Endodermal cell (in vitro differentiated cells): ENCODE measurements at regions not wholly inside any gene's neighbourhood (a gene's known extent, or its start where the extent isn't known, plus 50 kb on each side); places are given as distances from the start of the nearest gene placed in this dataset.

Experiments
- DNase-seq: peaks from one replicate; pipeline ENCODE4 v3.0.0-alpha.2; 2017
- H3K27ac ChIP-seq: 2 replicates; pipeline ENCODE4 v1.5.1; 2013; ENCODE audit warnings: mild to moderate bottlenecking, low read depth, low read length, moderate library complexity
- H3K27me3 ChIP-seq: 2 replicates; pipeline ENCODE4 v1.6.1; 2013; ENCODE audit warnings: mild to moderate bottlenecking, low read length, moderate library complexity; ENCODE audit not compliant: insufficient read depth, control insufficient read depth, poor library complexity, severe bottlenecking
- H3K36me3 ChIP-seq: 2 replicates; pipeline ENCODE4 v1.7.0; 2013; ENCODE audit warnings: mild to moderate bottlenecking, low read length, moderate library complexity; ENCODE audit not compliant: control insufficient read depth, insufficient read depth
- H3K4me1 ChIP-seq: one replicate; pipeline ENCODE4 v1.7.0; 2013; ENCODE audit warnings: low read length; ENCODE audit not compliant: control insufficient read depth, insufficient read depth
- H3K4me3 ChIP-seq: 2 replicates; pipeline ENCODE4 v1.5.1; 2013; ENCODE audit warnings: mild to moderate bottlenecking, low read length, moderate library complexity
- H3K9ac ChIP-seq: 2 replicates; pipeline ENCODE4 v1.6.1; 2013; ENCODE audit warnings: mild to moderate bottlenecking, low read length, moderate library complexity; ENCODE audit not compliant: poor library complexity, severe bottlenecking; ENCODE audit errors: extremely low read depth
- H3K9me3 ChIP-seq: 2 replicates; pipeline ENCODE4 v1.6.1; 2013; ENCODE audit warnings: mild to moderate bottlenecking, low read length, moderate library complexity; ENCODE audit not compliant: control insufficient read depth
- H3K27ac Mint-ChIP-seq: 2 replicates; pipeline ENCODE4 v1.8.0; 2020; ENCODE audit warnings: mixed read lengths
- H3K27me3 Mint-ChIP-seq: 2 replicates; pipeline ENCODE4 v1.8.0; 2021; ENCODE audit warnings: mild to moderate bottlenecking, mixed read lengths; ENCODE audit not compliant: insufficient read depth
- H3K36me3 Mint-ChIP-seq: 2 replicates; pipeline ENCODE4 v1.8.0; 2020; ENCODE audit warnings: low read depth, mixed read lengths
- H3K4me1 Mint-ChIP-seq: 2 replicates; pipeline ENCODE4 v1.8.0; 2020; ENCODE audit warnings: mixed read lengths
- H3K4me3 Mint-ChIP-seq: 2 replicates; pipeline ENCODE4 v1.8.0; 2020; ENCODE audit warnings: mild to moderate bottlenecking, moderate library complexity, mixed read lengths
- H3K9me3 Mint-ChIP-seq: 2 replicates; pipeline ENCODE4 v1.8.0; 2020; ENCODE audit warnings: mild to moderate bottlenecking, mixed read lengths
- CTCF ChIP-seq: fragments of 200-600 bp; sonication (generic); conservative IDR thresholded peaks from 2 replicates; pipeline ENCODE4 v1.5.0; 2021; ENCODE audit warnings: antibody characterized with exemption, mild to moderate bottlenecking
- WGBS, 2 experiments: methylation state at CpG; one replicate each; pipeline versions ENCODE4 v1.1.5 to v1.1.7; 2013; ENCODE audit warnings: missing lambda C conversion rate in 2 of 2, mixed read lengths in 1 of 2; ENCODE audit not compliant: insufficient coverage in 1 of 2, insufficient read length in 1 of 2; 5-methylcytosine and 5-hydroxymethylcytosine counted together

DNA sequence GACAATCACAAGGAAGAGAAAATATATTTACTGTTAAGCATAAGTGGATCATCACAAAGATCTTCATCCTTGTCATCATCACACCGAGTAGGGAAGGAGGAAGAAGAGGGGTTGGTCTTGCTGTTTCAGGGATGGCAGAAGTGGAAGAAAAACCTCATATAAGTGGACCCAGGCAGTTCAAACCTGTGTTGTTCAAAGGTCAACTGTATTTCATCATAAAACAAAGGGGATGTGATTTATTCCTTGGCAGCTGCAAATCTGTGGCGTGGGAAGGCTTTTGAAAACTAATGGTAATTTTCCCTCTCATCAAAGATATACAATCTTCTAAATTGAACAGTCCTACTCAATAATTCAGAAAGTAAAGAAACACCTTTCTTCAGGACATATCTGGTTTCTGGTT lies 129.9 kb upstream of the ABI3BP start:
- no peak overlapping the region for H3K27ac Mint-ChIP-seq
- no peak for TF ChIP-seq CTCF
- H3K27me3 ChIP-seq = peaks cover 9% of the 10 kb centered on the region
- H3K9me3 ChIP-seq = no peaks in the 10 kb centered on the region
- H3K27me3 Mint-ChIP-seq = peaks cover 5% of the 10 kb centered on the region
- no peak overlapping the region for H3K27ac ChIP-seq
- H3K9me3 Mint-ChIP-seq = no peaks in the 10 kb centered on the region
- no peaks in the 10 kb centered on the region for H3K36me3 ChIP-seq
- no peak overlapping the region for H3K4me3 ChIP-seq
- H3K36me3 Mint-ChIP-seq = no peaks in the 10 kb centered on the region
- H3K4me1 ChIP-seq = peaks cover 8% of the 10 kb centered on the region
- 96% methylated on average over 2 of the region's 2 CpGs; no CpG with 5 or more reads in 1 of the 2 experiments for WGBS, 2 experiments
- no peak overlapping the region for H3K4me3 Mint-ChIP-seq
- no peak overlapping the region for H3K9ac ChIP-seq
- DNase-seq = no peak
- H3K4me1 Mint-ChIP-seq = no peaks in the 10 kb centered on the region

- DNase-seq = no peak
- 86% methylated on average over 2 of the region's 2 CpGs; no CpG with 5 or more reads in 1 of the 2 experiments for WGBS, 2 experiments
- Histone ChIP-seq H3K36me3 (no peaks in the 10 kb centered on the region), H3K27ac (no peak overlapping the region), H3K9ac (no peak overlapping the region), H3K4me1 (peaks cover 10% of the 10 kb centered on the region), H3K27me3 (peaks cover 9% of the 10 kb centered on the region), H3K9me3 (no peaks in the 10 kb centered on the region), H3K4me3 (no peak overlapping the region)
- Mint-ChIP-seq H3K36me3 (no peaks in the 10 kb centered on the region), H3K27ac (no peak overlapping the region), H3K4me3 (no peak overlapping the region), H3K27me3 (peaks cover 5% of the 10 kb centered on the region), H3K9me3 (no peaks in the 10 kb centered on the region), H3K4me1 (no peaks in the 10 kb centered on the region)
- no peak for TF ChIP-seq CTCF
Measured at GRCh38 chr3:101122681-101123080, 129.5 kb upstream of the ABI3BP start.

GRCh38 chr3:101120039-101120438 lies 126.8 kb upstream of the ABI3BP start:
- WGBS, 2 experiments = 95 to 100% methylated on average over 2 of the region's 2 CpGs
- H3K9me3 ChIP-seq = no peaks in the 10 kb centered on the region
- Mint-ChIP-seq H3K4me3 (no peak overlapping the region), H3K27ac (no peak overlapping the region), H3K4me1 (no peaks in the 10 kb centered on the region), H3K9me3 (no peaks in the 10 kb centered on the region), H3K36me3 (no peaks in the 10 kb centered on the region), H3K27me3 (peaks cover 5% of the 10 kb centered on the region)
- H3K9ac ChIP-seq = no peak overlapping the region
- peaks cover 9% of the 10 kb centered on the region for H3K27me3 ChIP-seq
- DNase-seq = no peak
- TF ChIP-seq CTCF = no peak
- no peak overlapping the region for H3K4me3 ChIP-seq
- peaks cover 10% of the 10 kb centered on the region for H3K4me1 ChIP-seq
- no peak overlapping the region for H3K27ac ChIP-seq
- no peaks in the 10 kb centered on the region for H3K36me3 ChIP-seq
